Testis (tissue), 2 donors: ENCODE measurements at regions not wholly inside any gene's neighbourhood (a gene's known extent, or its start where the extent isn't known, plus 50 kb on each side); places are given as distances from the start of the nearest gene placed in this dataset.

Source experiments
- DNase-seq: peaks from one replicate; pipeline ENCODE4 v3.0.0-alpha.2; 2019
- H3K27ac ChIP-seq, 2 donors: fragments of 200-600 bp; sonication (generic); one replicate each; pipeline ENCODE4 v1.5.1; 2019
- H3K27me3 ChIP-seq: fragments of 200-600 bp; sonication (generic); one replicate; pipeline ENCODE4 v1.5.1; 2019
- H3K36me3 ChIP-seq: fragments of 200-600 bp; sonication (generic); one replicate; pipeline ENCODE4 v1.5.1; 2017; ENCODE audit warnings: low read depth; ENCODE audit errors: missing control alignments
- H3K4me1 ChIP-seq: fragments of 200-600 bp; sonication (generic); one replicate; pipeline ENCODE4 v1.5.1; 2019
- H3K4me3 ChIP-seq, 2 donors: fragments of 200-600 bp; sonication (generic); one replicate each; pipeline ENCODE4 v1.5.1; 2017 to 2019
- H3K9me3 ChIP-seq: fragments of 200-600 bp; sonication (generic); one replicate; pipeline ENCODE4 v1.5.1; 2017
- POLR2A ChIP-seq: fragments of 450-650 bp; IDR thresholded peaks from one replicate; pipeline ENCODE4 v1.6.1; 2017; ENCODE audit warnings: antibody characterized with exemption, mild to moderate bottlenecking, moderate library complexity
- WGBS, 2 donors: methylation state at CpG; one replicate each; pipeline ENCODE4 v1.1.5; 2018; 5-methylcytosine and 5-hydroxymethylcytosine counted together
- intact Hi-C: fragments of 100-400 bp; cut with DNase I; formaldehyde crosslinking; loops from one replicate; pipeline ENCODE4 v1.15.1; 2023; ENCODE audit warnings: low total_unique reads
- TF ChIP-seq, protein P1 (sequence below), 3 experiments: fragments of 450-650 bp in 2 of 3; fragments of 200-600 bp in 1 of 3; sonication (generic) in 1 of 3; IDR thresholded peaks; one replicate each; pipeline ENCODE4 v1.5.1; 2016 to 2019; ENCODE audit warnings: antibody characterized with exemption in 3 of 3, mild to moderate bottlenecking in 2 of 3, moderate library complexity in 1 of 3

DNA sequence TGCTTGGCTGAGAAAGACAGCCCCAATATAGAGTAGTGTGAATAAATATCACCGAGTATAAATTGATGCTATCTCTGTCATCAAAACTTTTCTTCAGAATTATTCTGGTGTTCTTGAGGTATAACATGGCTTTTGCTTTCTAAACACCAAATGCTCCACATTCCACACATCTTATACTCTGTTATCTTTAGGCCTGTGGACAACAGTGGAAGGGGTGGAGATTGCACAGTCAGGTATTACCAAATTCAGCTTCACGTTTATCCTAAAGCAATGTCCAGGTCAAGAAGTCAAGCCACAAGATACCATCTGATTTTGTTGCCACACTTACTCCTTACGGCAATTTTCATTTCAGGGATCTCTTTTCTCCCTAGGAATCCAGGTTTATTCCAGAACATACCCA lies 394.8 kb downstream of the SI start:
- Histone ChIP-seq H3K27ac (no peak overlapping the region), H3K9me3 (no peaks in the 10 kb centered on the region), H3K4me1 (no peaks in the 10 kb centered on the region), H3K27me3 (no peaks in the 10 kb centered on the region), H3K36me3 (no peaks in the 10 kb centered on the region), H3K4me3 (no peak overlapping the region)
- TF ChIP-seq, protein P1, sequence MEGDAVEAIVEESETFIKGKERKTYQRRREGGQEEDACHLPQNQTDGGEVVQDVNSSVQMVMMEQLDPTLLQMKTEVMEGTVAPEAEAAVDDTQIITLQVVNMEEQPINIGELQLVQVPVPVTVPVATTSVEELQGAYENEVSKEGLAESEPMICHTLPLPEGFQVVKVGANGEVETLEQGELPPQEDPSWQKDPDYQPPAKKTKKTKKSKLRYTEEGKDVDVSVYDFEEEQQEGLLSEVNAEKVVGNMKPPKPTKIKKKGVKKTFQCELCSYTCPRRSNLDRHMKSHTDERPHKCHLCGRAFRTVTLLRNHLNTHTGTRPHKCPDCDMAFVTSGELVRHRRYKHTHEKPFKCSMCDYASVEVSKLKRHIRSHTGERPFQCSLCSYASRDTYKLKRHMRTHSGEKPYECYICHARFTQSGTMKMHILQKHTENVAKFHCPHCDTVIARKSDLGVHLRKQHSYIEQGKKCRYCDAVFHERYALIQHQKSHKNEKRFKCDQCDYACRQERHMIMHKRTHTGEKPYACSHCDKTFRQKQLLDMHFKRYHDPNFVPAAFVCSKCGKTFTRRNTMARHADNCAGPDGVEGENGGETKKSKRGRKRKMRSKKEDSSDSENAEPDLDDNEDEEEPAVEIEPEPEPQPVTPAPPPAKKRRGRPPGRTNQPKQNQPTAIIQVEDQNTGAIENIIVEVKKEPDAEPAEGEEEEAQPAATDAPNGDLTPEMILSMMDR (IDR thresholded peaks at IDR 0.05): no peak
- no peak for TF ChIP-seq POLR2A
- no peak for DNase-seq
- intact Hi-C loops: no loop called here
- 44 to 61% methylated on average over 3 of the region's 3 CpGs for WGBS, 2 donors

DNA sequence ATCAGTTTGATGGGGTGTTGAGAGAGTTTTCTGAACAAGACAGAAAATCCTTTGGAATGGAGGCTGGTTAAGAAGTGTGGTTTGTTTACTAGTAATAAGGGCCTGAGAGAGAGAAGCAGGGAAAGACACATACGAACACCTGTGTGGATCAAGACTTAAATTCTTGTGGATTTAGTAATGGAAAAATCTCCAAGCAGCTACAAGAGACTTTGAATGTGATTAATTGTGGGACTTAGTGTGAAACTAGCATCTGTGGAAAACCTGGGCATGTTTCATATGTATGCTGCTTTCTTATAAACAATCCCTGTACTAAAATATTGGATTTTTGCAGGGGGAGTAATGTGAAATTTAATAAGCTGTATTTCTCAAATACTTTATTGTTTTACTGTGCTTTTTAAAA lies 399.1 kb downstream of the SI start:
- no peak for DNase-seq
- H3K4me3 ChIP-seq: no peak overlapping the region
- intact Hi-C loops: no loop called here
- H3K36me3 ChIP-seq: no peaks in the 10 kb centered on the region
- H3K27me3 ChIP-seq: no peaks in the 10 kb centered on the region
- WGBS, 2 donors: 85 to 90% methylated on average over 1 of the region's 1 CpG
- no peaks in the 10 kb centered on the region for H3K9me3 ChIP-seq
- TF ChIP-seq, protein P1 (IDR thresholded peaks at IDR 0.05): no peak
- TF ChIP-seq POLR2A: no peak
- H3K4me1 ChIP-seq: no peaks in the 10 kb centered on the region
- no peak overlapping the region for H3K27ac ChIP-seq

DNA sequence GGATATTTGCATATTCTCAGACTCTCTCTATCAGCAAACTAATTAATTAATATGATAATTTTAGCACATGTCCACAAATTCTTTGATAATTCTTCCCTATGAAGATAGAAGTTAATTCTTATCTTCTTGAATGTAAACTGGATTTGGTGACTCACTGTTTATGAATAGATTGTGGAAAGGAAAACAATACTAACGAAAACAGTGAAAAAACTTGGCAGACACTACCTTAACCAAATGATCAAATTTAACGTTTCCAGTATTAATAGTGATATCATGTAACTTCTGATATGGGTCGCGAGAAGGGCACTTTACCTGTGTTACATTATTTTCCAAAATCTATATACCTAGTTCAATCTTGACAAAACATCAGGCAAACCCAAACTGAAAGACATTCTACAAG lies 401.0 kb downstream of the SI start:
- TF ChIP-seq, protein P1 (IDR thresholded peaks at IDR 0.05): no peak
- no peak for TF ChIP-seq POLR2A
- DNase-seq: no peak
- H3K27me3 ChIP-seq: no peaks in the 10 kb centered on the region
- no peak overlapping the region for H3K27ac ChIP-seq
- intact Hi-C loops: no loop called here
- 71 to 77% methylated on average over 4 of the region's 4 CpGs for WGBS, 2 donors
- no peak overlapping the region for H3K4me3 ChIP-seq
- H3K9me3 ChIP-seq: no peaks in the 10 kb centered on the region
- no peaks in the 10 kb centered on the region for H3K36me3 ChIP-seq
- no peaks in the 10 kb centered on the region for H3K4me1 ChIP-seq

DNA sequence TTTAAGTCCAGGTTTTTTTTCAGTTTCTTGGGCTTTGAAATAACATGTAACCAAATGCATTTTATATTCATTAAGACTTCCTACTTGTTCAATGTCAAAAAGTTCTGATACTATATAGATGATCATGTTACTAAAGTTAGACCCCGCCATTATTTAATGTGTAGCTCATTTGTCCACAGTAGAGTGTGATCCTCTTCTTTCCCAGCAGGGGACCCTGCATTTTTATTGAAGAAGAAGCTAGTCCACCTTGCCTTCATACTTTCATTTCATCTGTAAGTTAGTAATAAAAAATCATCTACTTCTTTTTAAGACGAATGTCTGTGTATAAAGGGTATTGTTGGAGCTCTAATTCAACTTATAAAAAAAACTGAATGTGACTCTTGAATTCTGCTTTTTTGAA lies 404.6 kb downstream of the SI start:
- H3K4me3 ChIP-seq: no peak overlapping the region
- no peak overlapping the region for H3K27ac ChIP-seq
- TF ChIP-seq, protein P1 (IDR thresholded peaks at IDR 0.05): peak in 1 of 3 experiments; percentile 18
- no peak for TF ChIP-seq POLR2A
- H3K9me3 ChIP-seq: no peaks in the 10 kb centered on the region
- intact Hi-C loops: no loop called here
- WGBS, 2 donors: 89 to 90% methylated on average over 2 of the region's 2 CpGs
- H3K27me3 ChIP-seq: no peaks in the 10 kb centered on the region
- no peaks in the 10 kb centered on the region for H3K4me1 ChIP-seq
- no peak for DNase-seq
- H3K36me3 ChIP-seq: no peaks in the 10 kb centered on the region

DNA sequence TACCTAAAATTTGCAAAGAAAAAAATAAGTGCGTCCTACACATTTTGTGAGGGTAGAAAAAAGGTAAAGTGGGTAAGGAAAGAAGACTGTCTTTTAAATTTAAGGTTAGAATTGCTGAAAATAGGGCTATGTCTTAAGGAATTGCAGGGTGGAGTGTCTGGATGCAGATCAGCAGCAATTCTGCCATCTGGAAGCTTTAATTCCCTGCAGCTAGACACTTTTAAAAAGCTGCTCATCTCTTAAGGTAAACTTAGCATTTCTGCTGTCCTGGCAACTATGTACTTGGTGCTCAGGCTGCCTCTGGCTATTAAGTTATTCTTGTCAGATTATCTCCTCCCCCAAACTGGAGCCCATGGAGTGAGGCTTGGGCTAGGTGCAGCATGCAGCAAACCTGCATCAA lies 420.2 kb downstream of the SI start:
- H3K27me3 ChIP-seq: no peaks in the 10 kb centered on the region
- no peaks in the 10 kb centered on the region for H3K4me1 ChIP-seq
- no peak for TF ChIP-seq POLR2A
- TF ChIP-seq, protein P1 (IDR thresholded peaks at IDR 0.05): no peak
- 81 to 91% methylated on average over 1 of the region's 1 CpG for WGBS, 2 donors
- intact Hi-C loops: no loop called here
- H3K27ac ChIP-seq: no peak overlapping the region
- no peaks in the 10 kb centered on the region for H3K9me3 ChIP-seq
- no peaks in the 10 kb centered on the region for H3K36me3 ChIP-seq
- DNase-seq: no peak
- no peak overlapping the region for H3K4me3 ChIP-seq
